Breast epithelium (tissue), 3 donors: ENCODE measurements at regions not wholly inside any gene's neighbourhood (a gene's known extent, or its start where the extent isn't known, plus 50 kb on each side); places are given as distances from the start of the nearest gene placed in this dataset.

Experiments
- POLR2A ChIP-seq: fragments of 450-650 bp; IDR thresholded peaks from one replicate; pipeline ENCODE4 v1.6.1; 2016; ENCODE audit warnings: antibody characterized with exemption, mild to moderate bottlenecking, moderate library complexity
- POLR2AphosphoS5 ChIP-seq, 3 donors: sonication (generic); formaldehyde crosslinking; IDR thresholded peaks; one replicate each; pipeline ENCODE4 v1.6.1; 2017; ENCODE audit warnings: antibody characterized with exemption in 3 of 3
- TF ChIP-seq, protein P1 (sequence below), 3 donors: fragments of 450-650 bp; IDR thresholded peaks; one replicate each; pipeline ENCODE4 v1.5.1; 2016 to 2017; ENCODE audit warnings: antibody characterized with exemption in 3 of 3, mild to moderate bottlenecking in 3 of 3, moderate library complexity in 3 of 3

DNA sequence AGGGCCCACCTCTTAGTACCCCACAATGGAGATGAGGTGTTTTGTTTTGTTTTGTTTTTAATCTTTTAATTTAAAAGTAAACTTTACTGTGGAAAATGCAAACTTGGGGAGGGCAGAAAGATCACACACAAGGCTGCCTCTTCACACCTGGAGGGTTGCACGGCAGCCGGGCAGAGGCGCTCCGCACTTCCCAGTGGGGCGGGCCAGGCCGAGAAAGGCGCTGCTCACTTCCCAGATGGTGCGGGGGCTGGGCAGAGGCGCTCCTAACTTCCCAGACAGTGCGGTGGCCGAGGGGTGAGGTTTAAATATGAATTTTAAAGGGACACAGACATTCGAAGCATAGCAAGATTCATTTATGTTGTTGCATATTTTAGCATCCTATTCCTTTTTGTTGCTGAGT lies 235.9 kb upstream of the MTPN start:
- TF ChIP-seq POLR2AphosphoS5 (IDR thresholded peaks at IDR 0.05) (no peak), POLR2A (no peak)
- TF ChIP-seq, protein P1, sequence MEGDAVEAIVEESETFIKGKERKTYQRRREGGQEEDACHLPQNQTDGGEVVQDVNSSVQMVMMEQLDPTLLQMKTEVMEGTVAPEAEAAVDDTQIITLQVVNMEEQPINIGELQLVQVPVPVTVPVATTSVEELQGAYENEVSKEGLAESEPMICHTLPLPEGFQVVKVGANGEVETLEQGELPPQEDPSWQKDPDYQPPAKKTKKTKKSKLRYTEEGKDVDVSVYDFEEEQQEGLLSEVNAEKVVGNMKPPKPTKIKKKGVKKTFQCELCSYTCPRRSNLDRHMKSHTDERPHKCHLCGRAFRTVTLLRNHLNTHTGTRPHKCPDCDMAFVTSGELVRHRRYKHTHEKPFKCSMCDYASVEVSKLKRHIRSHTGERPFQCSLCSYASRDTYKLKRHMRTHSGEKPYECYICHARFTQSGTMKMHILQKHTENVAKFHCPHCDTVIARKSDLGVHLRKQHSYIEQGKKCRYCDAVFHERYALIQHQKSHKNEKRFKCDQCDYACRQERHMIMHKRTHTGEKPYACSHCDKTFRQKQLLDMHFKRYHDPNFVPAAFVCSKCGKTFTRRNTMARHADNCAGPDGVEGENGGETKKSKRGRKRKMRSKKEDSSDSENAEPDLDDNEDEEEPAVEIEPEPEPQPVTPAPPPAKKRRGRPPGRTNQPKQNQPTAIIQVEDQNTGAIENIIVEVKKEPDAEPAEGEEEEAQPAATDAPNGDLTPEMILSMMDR (IDR thresholded peaks at IDR 0.05), result no peak
